ENCODE measurements at regions not wholly inside any gene's neighbourhood (a gene's known extent, or its start where the extent isn't known, plus 50 kb on each side); places are given as distances from the start of the nearest gene placed in this dataset.

DNA sequence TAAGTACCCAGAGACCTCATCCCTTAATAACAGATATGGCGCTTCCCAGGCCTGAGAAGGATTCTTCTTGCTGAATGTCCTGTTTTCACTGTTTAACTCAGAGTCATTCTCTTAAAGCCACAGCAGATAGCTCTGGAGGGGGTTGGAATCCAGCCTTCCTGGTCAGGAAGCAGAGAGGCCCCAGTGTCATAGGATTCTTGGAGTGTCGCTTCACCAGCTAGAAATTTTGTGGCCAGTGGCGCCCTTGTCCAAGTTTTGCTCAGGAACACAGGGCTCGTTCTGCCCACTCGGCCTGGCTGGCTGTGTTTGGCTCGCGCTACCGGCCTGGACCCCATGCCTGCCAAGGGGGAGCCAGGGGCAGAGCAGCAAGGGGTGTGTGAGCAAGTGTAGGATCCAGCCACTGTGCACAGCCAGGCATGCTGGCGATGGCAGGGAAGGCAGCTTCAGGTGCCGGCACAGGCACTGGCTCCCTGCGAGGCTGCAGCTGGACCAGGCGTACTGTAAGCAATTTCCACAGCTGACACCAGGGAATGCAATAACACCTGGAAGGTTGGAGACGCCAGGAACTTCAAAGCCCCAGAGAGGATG, 214.8 kb upstream of the SESN3 start:
- H3K27ac Mint-ChIP-seq, result peak overlapping the region in 1 of 3 donors; percentile 49
- no peak overlapping the region for H3K4me3 ChIP-seq (ENCODE audit: low read depth, low read length)
- peaks cover 8% of the 10 kb centered on the region for H3K4me1 ChIP-seq (ENCODE audit: control insufficient read depth, insufficient read depth, low read length, poor library complexity, severe bottlenecking)
- H3K27ac ChIP-seq (ENCODE audit: insufficient read depth, low read length, poor library complexity, severe bottlenecking), result no peak overlapping the region
- H3K9me3 ChIP-seq (ENCODE audit: control insufficient read depth in 2 of 2, low read length in 2 of 2), result no peaks in the 10 kb centered on the region
- no peaks in the 10 kb centered on the region for H3K27me3 Mint-ChIP-seq
- H3K27me3 ChIP-seq (ENCODE audit: control insufficient read depth, insufficient read depth, low read length), result no peaks in the 10 kb centered on the region
- no peaks in the 10 kb centered on the region for H3K9me3 Mint-ChIP-seq
- H3K4me1 Mint-ChIP-seq, result peaks cover 5 to 28% (median 21%) of the 10 kb centered on the region in 4 donors
- DNase-seq (no peak), ATAC-seq (ENCODE audit: low read depth in 2 of 2) (no peak)
- no peak overlapping the region for H3K4me3 Mint-ChIP-seq
- no peaks in the 10 kb centered on the region for H3K36me3 ChIP-seq (ENCODE audit: control insufficient read depth, insufficient read depth, low read length)
- peaks cover 4% of the 10 kb centered on the region for H3K36me3 Mint-ChIP-seq

DNA sequence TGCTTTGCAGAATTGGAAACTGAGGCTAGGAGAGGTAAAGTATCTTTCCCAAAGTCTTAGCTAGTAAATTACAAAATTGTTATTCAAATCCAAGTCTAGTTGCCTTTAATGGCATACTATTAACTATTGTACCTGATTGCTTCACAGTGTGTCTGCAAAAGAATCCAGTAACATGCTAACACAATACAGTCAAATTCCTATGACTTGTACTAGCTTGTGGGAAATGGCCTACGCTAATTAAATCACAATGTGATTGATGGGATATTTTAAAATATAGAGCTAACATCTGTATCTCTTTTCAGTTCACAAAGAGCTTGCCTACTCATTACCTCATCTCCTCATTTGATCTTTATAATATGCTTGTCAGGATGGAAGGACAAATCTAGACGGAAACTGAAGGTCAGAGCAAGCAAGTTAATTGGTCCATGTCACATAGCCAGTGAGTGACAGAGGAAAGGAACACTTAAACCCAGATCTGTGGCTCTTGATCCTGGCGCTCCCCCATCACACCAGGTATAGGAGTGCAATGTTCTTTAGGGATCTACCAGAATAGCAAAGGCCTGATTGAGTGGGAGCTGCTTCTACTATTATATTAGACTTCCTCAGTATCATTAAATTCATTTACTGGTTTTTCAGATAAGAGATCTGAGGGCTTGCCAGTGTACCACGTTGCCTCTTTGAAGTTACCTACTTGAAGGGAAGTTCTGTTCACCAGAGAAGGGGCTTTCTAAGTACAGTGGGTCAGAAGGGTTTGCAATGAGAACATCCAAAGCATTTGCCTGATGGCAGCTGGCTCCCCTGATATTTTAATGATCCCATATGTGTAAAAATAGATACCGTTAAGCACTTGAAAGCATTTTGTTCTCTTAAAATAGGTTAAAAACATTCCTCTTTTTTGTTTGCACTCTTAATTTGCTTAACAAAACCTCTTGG, 213.6 kb upstream of the SESN3 start:
- Mint-ChIP-seq H3K4me3 (no peak overlapping the region), H3K4me1 (peaks cover 5 to 28% (median 20%) of the 10 kb centered on the region in 4 donors), H3K9me3 (no peaks in the 10 kb centered on the region), H3K27me3 (no peaks in the 10 kb centered on the region), H3K36me3 (peaks cover 4% of the 10 kb centered on the region), H3K27ac (peak overlapping the region in 1 of 3 donors; percentile 61)
- Histone ChIP-seq H3K4me3 (ENCODE audit: low read depth, low read length) (peak overlapping the region; percentile 3), H3K4me1 (ENCODE audit: control insufficient read depth, insufficient read depth, low read length, poor library complexity, severe bottlenecking) (peaks cover 8% of the 10 kb centered on the region), H3K36me3 (ENCODE audit: control insufficient read depth, insufficient read depth, low read length) (no peaks in the 10 kb centered on the region), H3K9me3 (ENCODE audit: control insufficient read depth in 2 of 2, low read length in 2 of 2) (no peaks in the 10 kb centered on the region), H3K27ac (ENCODE audit: insufficient read depth, low read length, poor library complexity, severe bottlenecking) (no peak overlapping the region), H3K27me3 (ENCODE audit: control insufficient read depth, insufficient read depth, low read length) (no peaks in the 10 kb centered on the region)
- DNase-seq (peak in 1 of 3 donors; percentile 6), ATAC-seq (ENCODE audit: low read depth in 2 of 2) (no peak)

- ATAC-seq (ENCODE audit: low read depth in 2 of 2) (peak; percentile 68 to 78), DNase-seq (peak in 2 of 3 donors; percentile 28 to 76)
- H3K27me3 ChIP-seq (ENCODE audit: control insufficient read depth, insufficient read depth, low read length), result no peaks in the 10 kb centered on the region
- peaks cover 5 to 28% (median 20%) of the 10 kb centered on the region in 4 donors for H3K4me1 Mint-ChIP-seq
- H3K27me3 Mint-ChIP-seq, result no peaks in the 10 kb centered on the region
- H3K4me3 ChIP-seq (ENCODE audit: low read depth, low read length), result peak overlapping the region; percentile 15
- H3K9me3 Mint-ChIP-seq, result no peaks in the 10 kb centered on the region
- peak overlapping the region in 2 of 4 donors; percentile 38 to 58 for H3K4me3 Mint-ChIP-seq
- H3K9me3 ChIP-seq (ENCODE audit: control insufficient read depth in 2 of 2, low read length in 2 of 2), result no peaks in the 10 kb centered on the region
- H3K27ac ChIP-seq (ENCODE audit: insufficient read depth, low read length, poor library complexity, severe bottlenecking), result peak overlapping the region; percentile 14
- H3K4me1 ChIP-seq (ENCODE audit: control insufficient read depth, insufficient read depth, low read length, poor library complexity, severe bottlenecking), result peaks cover 8% of the 10 kb centered on the region
- peak overlapping the region; percentile 43 to 81 (median 73) for H3K27ac Mint-ChIP-seq
- no peaks in the 10 kb centered on the region for H3K36me3 Mint-ChIP-seq
- H3K36me3 ChIP-seq (ENCODE audit: control insufficient read depth, insufficient read depth, low read length), result no peaks in the 10 kb centered on the region
Observed at GRCh38 chr11:95443386-95443785, 212.4 kb upstream of the SESN3 start.

GRCh38 chr11:95442531-95443050, 211.6 kb upstream of the SESN3 start:
- no peak overlapping the region for H3K4me3 ChIP-seq (ENCODE audit: low read depth, low read length)
- Mint-ChIP-seq H3K36me3 (no peaks in the 10 kb centered on the region), H3K27ac (peak overlapping the region in 2 of 3 donors; percentile 73 to 81), H3K9me3 (no peaks in the 10 kb centered on the region), H3K27me3 (no peaks in the 10 kb centered on the region), H3K4me3 (peak overlapping the region in 2 of 4 donors; percentile 21 to 58), H3K4me1 (peaks cover 5 to 28% (median 20%) of the 10 kb centered on the region in 4 donors)
- H3K27ac ChIP-seq (ENCODE audit: insufficient read depth, low read length, poor library complexity, severe bottlenecking), result no peak overlapping the region
- ATAC-seq (ENCODE audit: low read depth in 2 of 2) (no peak), DNase-seq (no peak)
- H3K36me3 ChIP-seq (ENCODE audit: control insufficient read depth, insufficient read depth, low read length), result no peaks in the 10 kb centered on the region
- H3K27me3 ChIP-seq (ENCODE audit: control insufficient read depth, insufficient read depth, low read length), result no peaks in the 10 kb centered on the region
- peaks cover 8% of the 10 kb centered on the region for H3K4me1 ChIP-seq (ENCODE audit: control insufficient read depth, insufficient read depth, low read length, poor library complexity, severe bottlenecking)
- no peaks in the 10 kb centered on the region for H3K9me3 ChIP-seq (ENCODE audit: control insufficient read depth in 2 of 2, low read length in 2 of 2)

- no peak for ATAC-seq (ENCODE audit: low read depth in 2 of 2)
- H3K27ac Mint-ChIP-seq, result no peak overlapping the region
- peaks cover 0 to 4% (median 0%) of the 10 kb centered on the region in 7 donors for H3K9me3 Mint-ChIP-seq
Observed at GRCh38 chr11:95435628-95436353, 204.8 kb upstream of the SESN3 start.

DNA sequence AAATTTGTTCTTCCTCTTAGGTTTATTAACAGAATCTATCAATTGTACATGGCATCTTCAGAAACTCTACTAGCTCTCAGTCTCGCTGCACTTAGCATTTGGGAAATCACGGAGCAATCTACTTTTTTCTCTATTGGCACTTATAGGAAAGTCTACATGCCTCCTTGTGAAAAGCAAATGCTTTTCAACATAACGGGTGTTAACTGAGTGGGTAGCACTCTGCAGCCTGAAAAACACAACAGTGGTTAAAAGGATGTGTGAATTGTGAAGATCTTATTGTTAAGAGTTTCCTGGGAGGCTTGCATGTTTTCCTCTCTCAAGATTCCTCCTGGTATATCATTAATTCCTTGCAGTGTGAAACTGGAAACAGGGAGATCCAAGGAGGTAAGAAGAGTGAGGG, 204.2 kb upstream of the SESN3 start:
- Histone ChIP-seq H3K36me3 (ENCODE audit: control insufficient read depth, insufficient read depth, low read length) (no peaks in the 10 kb centered on the region), H3K4me1 (ENCODE audit: control insufficient read depth, insufficient read depth, low read length, poor library complexity, severe bottlenecking) (no peaks in the 10 kb centered on the region), H3K9me3 (ENCODE audit: control insufficient read depth in 2 of 2, low read length in 2 of 2) (no peaks in the 10 kb centered on the region), H3K27ac (ENCODE audit: insufficient read depth, low read length, poor library complexity, severe bottlenecking) (no peak overlapping the region), H3K4me3 (ENCODE audit: low read depth, low read length) (no peak overlapping the region), H3K27me3 (ENCODE audit: control insufficient read depth, insufficient read depth, low read length) (peaks cover 16% of the 10 kb centered on the region)
- Mint-ChIP-seq H3K36me3 (no peaks in the 10 kb centered on the region), H3K4me3 (no peak overlapping the region), H3K4me1 (peaks cover 0 to 7% (median 2%) of the 10 kb centered on the region in 4 donors), H3K27me3 (peaks cover 4% of the 10 kb centered on the region), H3K9me3 (peaks cover 0 to 4% (median 0%) of the 10 kb centered on the region in 7 donors), H3K27ac (no peak overlapping the region)
- DNase-seq (no peak), ATAC-seq (ENCODE audit: low read depth in 2 of 2) (no peak)

More at GRCh38 chr11:95435628-95436353, 204.8 kb upstream of the SESN3 start:
- peaks cover 14% of the 10 kb centered on the region for H3K27me3 ChIP-seq (ENCODE audit: control insufficient read depth, insufficient read depth, low read length)
- peaks cover 0 to 7% (median 2%) of the 10 kb centered on the region in 4 donors for H3K4me1 Mint-ChIP-seq
- no peak for DNase-seq
- no peak overlapping the region for H3K4me3 ChIP-seq (ENCODE audit: low read depth, low read length)
- H3K4me3 Mint-ChIP-seq, result no peak overlapping the region
- no peaks in the 10 kb centered on the region for H3K36me3 Mint-ChIP-seq
- H3K27ac ChIP-seq (ENCODE audit: insufficient read depth, low read length, poor library complexity, severe bottlenecking), result no peak overlapping the region
- no peaks in the 10 kb centered on the region for H3K4me1 ChIP-seq (ENCODE audit: control insufficient read depth, insufficient read depth, low read length, poor library complexity, severe bottlenecking)
- no peaks in the 10 kb centered on the region for H3K9me3 ChIP-seq (ENCODE audit: control insufficient read depth in 2 of 2, low read length in 2 of 2)
- no peaks in the 10 kb centered on the region for H3K36me3 ChIP-seq (ENCODE audit: control insufficient read depth, insufficient read depth, low read length)
- peaks cover 4% of the 10 kb centered on the region for H3K27me3 Mint-ChIP-seq

- Mint-ChIP-seq H3K27ac (no peak overlapping the region), H3K4me3 (no peak overlapping the region)
- ATAC-seq (ENCODE audit: low read depth in 2 of 2), result no peak
Observed at GRCh38 chr11:95434489-95435057, 203.6 kb upstream of the SESN3 start.

More at GRCh38 chr11:95434489-95435057, 203.6 kb upstream of the SESN3 start:
- H3K4me3 ChIP-seq (ENCODE audit: low read depth, low read length), result no peak overlapping the region
- DNase-seq, result no peak
- H3K9me3 ChIP-seq (ENCODE audit: control insufficient read depth in 2 of 2, low read length in 2 of 2), result no peaks in the 10 kb centered on the region
- H3K4me1 ChIP-seq (ENCODE audit: control insufficient read depth, insufficient read depth, low read length, poor library complexity, severe bottlenecking), result no peaks in the 10 kb centered on the region
- H3K27ac ChIP-seq (ENCODE audit: insufficient read depth, low read length, poor library complexity, severe bottlenecking), result no peak overlapping the region
- Mint-ChIP-seq H3K27me3 (peaks cover 4% of the 10 kb centered on the region), H3K36me3 (no peaks in the 10 kb centered on the region), H3K9me3 (peaks cover 0 to 4% (median 0%) of the 10 kb centered on the region in 7 donors), H3K4me1 (peaks cover 0 to 7% (median 2%) of the 10 kb centered on the region in 4 donors)
- H3K36me3 ChIP-seq (ENCODE audit: control insufficient read depth, insufficient read depth, low read length), result no peaks in the 10 kb centered on the region
- peaks cover 16% of the 10 kb centered on the region for H3K27me3 ChIP-seq (ENCODE audit: control insufficient read depth, insufficient read depth, low read length)

All from CD4-positive, CD25-positive, alpha-beta regulatory T cell (primary cell).